HG03280 (cell line): ENCODE measurements at regions not wholly inside any gene's neighbourhood (a gene's known extent, or its start where the extent isn't known, plus 50 kb on each side); places are given as distances from the start of the nearest gene placed in this dataset.
A peak's percentile ranks its signal among the peaks of the same experiment; 100 is the strongest.
"Not testable (repeated sequence)": the region's sequence is repeated elsewhere in the genome, so short reads cannot be mapped to it uniquely, and the experiment has no call there.

Experiments
- ATAC-seq: cut with Tn5 transposase; IDR thresholded peaks from one replicate; pipeline ENCODE4 v1.9.1; 2021; ENCODE audit warnings: mild to moderate bottlenecking, moderate library complexity; ENCODE audit not compliant: unreplicated experiment

DNA sequence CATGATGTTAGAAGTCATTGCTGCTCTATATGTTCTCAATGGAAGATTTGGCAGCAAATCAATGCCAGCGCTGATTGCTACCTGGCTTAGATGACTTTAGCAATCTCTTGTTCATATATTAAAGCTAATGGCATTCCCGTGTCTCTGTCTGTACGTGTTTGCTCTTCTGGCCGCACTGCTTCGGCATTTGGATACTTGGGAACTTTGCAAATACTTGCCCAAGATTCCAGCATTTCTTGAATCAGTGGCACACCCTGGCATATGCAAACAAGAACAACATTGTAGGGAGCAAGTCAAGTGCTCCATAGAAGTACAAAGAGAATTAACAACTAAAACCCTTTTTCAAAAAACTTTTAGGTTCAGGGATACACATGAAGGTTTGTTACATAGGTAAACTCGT lies 128.9 kb upstream of the TMEM164 start:
- ATAC-seq, result no peak

DNA sequence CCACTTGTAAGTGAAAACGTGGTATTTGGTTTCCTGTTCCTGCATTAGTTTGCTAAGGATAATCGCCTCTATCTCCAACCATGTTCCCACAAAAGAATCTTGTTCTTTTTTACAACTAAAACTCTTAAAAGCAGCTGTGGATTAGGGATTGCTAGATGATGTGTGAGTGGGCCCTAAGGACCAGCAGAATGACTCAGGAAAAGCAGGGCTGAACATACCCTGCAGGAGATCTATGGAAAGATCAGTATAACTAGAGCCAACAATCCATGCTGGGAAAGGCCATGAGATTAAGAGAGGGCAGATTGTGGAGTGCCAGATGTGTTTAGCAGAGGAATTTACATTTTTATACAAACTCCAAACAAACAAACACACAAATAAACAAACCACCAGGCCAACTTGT lies 128.4 kb upstream of the TMEM164 start:
- ATAC-seq, result no peak

DNA sequence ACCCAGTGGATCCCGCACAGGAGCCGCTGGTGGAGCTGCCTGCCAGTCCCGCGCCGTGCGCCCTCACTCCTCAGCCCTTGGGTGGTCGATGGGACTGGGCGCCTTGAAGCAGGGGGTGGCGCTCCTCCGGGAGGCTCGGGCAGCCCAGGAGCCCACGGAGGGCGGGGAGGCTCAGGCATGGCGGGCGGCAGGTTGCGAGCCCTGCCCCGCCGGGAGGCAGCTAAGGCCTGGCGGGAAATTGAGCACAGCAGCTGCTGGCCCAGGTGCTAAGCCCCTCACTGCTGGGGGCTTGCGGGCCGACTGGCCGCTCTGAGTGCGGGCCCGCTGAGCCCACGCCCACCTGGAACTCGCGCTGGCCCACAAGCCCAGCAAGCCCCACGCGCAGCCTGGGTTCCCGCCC lies 127.1 kb upstream of the TMEM164 start:
- ATAC-seq, result no peak

DNA sequence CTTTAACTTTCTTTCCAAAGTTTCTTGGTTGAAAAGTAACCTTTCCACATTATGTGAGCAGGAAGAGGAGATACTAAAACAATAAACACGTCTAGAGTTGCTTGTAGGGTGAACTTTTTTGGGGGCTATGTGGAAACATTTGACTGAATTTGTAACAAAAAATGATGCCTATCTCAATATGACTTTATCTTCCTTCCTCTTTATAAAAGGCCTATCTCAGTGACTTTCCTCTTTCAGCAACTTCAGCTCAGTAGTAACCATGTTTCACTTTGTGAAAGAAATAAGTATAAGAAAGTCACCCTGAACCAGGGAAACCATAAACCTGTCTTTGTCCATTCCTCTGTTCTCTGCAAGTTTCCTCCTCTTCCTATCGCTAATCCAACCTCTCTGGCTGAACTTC lies 124.7 kb upstream of the TMEM164 start:
- no peak for ATAC-seq

DNA sequence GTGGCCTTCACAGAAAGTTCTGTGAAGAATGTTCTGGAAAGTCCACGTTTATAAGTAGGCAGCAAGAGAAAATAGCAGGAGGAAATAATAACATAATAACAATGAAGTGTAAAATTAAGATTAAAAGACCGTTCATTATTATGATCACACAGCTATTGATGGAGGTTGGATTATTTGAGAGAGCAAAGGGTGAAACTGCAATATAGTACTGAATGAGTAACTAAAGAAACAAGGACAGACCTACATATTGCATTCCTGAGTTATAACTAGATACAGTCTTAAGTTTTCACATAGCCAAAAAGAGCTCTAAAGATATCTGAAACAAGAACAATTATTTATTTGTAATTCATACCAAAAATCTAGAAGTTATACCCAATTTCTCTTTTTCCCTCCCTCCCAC lies 122.9 kb upstream of the TMEM164 start:
- no peak for ATAC-seq

DNA sequence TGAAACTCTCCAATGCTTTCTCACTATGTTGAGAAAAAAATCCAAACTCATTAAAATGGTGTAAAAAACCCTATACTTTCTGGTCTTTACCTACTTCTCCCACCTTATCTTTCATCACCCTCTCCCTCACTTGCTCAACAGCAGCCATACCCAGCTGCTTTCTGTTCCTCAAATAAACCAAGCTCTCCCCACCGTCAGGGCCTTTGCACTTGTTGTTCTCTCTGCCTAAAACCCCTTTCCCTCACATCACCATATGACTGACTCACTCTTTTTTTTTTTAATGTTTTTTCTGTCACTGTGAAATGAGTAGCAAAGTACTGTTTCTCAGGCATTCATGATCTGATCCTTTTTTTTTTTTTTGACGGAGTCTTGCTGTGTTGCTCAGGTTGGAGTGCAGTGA lies 122.3 kb upstream of the TMEM164 start:
- peak; percentile 97 for ATAC-seq

DNA sequence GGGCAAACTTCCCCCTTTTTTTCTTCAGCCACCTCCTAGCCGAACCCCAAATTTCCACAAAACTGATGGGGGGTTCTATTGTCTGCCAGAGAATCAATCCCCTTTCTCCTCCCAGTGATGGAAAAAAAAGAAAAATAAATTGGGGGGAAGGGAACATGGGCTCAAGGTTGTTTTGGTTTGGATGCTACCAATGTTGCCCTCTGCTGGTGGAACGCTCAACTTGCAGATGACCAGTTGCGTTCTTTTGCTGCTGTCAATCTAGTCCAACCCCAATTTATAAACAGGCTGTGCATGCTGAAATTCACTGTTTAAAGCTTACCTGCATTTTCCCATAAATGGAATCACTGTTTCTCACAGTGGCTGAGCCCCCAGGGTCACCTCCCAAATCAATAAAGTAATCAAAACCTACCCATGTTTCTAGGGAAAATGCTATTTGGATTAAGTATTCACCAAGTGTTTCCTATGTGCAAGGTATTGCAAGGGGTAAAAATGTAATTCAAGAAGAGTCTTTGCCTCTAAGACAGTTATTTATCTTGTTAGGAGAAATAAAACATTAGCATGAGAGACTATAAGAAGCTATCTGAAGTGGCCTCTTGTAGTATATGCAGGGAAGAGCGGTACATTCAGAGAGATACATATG lies 116.7 kb upstream of the TMEM164 start:
- ATAC-seq, result no peak

DNA sequence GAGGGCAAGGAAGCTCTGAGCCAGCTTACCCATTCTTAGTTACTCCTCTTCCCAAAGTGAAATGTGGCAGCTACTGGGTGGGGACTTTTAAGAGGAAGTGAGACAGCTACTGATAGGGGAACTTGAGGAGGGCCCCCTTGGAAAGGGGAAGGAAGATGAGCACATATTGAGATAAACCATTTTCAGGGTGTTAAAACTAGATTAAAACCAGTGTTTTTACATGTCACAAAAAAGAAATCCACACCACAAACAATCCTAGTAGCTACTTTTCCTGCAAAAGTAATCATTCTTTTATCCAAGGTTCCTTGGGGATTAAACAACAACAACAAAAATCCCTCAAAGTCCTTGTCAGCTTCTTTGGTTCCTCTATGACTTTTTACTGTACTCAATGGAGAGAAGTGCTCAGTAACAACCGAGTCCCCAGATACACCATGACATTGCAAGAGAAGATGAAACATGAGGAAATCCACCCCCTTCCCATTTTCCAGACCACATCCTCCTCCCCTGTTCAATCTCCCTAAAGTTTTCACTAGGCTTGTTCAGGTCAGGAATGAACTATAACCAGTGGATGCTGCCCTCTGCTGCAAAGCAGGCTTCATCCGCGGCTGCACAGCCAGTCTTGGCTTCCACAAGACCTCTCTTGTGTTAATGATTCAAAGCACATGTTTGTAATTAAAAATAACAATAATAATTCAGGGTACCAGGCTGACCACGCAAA lies 113.5 kb upstream of the TMEM164 start:
- no peak for ATAC-seq

DNA sequence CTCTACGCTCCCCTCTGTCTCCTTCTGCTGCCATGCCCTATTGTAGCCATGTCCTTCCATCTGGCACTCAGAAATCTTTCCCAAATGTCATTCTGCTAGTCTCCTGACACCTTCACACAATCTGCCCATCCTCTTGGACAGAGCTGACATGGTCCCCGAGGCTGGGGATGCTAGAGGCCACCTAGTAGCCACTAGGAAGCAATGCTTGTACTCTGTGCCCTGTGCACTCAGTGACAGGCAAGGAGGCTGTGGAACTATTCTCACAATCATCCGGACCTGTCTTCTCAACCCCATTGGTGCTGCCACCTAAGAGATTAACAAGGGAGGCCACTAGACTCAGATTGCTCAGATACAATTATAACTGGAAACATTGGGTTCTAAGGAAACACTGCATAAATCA lies 112.6 kb upstream of the TMEM164 start:
- ATAC-seq, result no peak

DNA sequence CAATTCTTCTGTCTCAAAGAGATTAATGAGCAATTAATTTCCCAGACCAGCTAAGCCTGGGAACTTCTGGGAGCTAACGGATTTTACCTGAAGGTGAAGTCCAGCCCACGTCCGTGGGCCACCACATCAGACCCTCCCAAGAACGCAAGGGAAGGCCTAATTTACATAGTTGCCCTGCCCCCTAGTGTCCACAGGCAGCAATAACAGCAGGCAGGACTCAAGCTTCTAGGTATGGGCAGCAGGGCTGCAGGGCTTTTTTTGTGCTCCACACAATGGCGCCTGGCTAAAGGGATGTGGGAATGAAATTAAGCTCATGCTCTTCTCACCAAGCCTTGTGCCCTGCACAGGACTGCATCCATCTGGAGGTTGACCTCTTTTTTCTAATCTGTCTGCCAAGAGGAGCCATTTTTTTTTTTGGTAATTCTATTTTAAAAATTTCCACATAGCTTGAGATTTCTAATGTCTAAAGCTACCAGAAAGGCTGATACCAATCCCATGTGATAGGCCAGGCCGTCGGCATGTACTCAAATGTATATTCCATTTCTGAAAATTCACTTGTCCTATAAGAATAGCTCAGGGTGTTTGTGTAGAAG lies 111.9 kb upstream of the TMEM164 start:
- peak; percentile 66 for ATAC-seq

DNA sequence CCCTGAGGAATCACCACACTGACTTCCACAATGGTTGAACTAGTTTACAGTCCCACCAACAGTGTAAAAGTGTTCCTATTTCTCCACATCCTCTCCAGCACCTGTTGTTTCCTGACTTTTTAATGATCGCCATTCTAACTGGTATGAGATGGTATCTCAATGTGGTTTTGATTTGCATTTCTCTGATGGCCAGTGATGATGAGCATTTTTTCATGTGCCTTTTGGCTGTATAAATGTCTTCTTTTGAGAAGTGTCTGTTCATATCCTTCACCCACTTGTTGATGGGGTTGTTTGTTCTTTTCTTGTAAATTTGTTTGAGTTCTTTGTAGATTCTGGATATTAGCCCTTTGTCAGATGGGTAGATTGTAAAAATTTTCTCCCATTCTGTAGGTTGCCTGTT lies 106.9 kb upstream of the TMEM164 start:
- not testable (repeated sequence) for ATAC-seq

DNA sequence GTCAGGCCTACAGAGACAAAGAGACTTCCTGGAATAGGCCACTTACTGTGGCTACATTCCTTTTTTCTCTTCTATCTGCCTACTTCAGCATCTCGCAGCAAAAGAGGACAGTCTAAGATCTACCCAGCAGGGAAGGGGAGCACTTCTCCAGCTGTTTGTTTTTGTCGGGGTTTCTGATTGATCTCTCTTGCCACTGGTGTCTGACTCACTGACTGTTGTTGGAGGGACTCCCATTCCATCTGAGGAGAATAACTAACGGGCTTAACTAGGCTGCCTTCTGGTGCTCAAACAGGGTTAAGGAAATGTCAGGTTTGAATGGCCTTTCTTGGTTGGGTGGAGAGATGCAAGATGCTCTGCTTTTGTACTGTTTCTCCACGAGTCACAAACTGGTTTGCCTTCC lies 100.2 kb upstream of the TMEM164 start:
- ATAC-seq, result no peak

DNA sequence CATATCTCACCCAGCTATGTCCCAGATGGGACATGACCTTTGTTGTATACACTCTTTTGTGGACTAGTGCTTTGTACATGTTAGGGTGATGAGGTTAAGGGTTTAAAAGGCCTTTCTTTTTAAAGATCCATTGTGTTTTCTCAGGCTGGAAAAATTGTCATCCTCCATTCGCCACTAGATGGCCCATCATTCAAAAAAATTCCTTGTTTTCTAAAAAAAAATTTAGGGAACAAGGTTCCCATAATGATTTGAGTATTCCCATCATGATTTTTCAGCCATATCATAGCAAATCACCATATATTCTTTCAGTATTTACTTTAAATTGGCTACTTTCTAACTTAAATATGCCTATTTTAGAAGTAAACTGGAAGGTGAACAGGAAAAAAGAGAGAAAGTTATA lies 91.9 kb upstream of the TMEM164 start:
- no peak for ATAC-seq

DNA sequence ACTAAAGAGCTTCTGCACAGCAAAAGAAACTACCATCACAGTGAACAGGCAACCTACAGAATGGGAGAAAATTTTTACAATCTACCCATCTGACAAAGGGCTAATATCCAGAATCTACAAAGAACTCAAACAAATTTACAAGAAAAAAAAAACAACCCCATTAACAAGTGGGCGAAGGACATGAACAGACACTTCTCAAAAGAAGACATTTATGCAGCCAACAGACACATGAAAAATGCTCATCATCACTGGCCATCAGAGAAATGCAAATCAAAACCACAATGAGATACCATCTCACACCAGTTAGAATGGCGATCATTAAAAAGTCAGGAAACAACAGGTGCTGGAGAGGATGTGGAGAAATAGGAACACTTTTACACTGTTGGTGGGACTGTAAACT lies 89.9 kb upstream of the TMEM164 start:
- not testable (repeated sequence) for ATAC-seq

DNA sequence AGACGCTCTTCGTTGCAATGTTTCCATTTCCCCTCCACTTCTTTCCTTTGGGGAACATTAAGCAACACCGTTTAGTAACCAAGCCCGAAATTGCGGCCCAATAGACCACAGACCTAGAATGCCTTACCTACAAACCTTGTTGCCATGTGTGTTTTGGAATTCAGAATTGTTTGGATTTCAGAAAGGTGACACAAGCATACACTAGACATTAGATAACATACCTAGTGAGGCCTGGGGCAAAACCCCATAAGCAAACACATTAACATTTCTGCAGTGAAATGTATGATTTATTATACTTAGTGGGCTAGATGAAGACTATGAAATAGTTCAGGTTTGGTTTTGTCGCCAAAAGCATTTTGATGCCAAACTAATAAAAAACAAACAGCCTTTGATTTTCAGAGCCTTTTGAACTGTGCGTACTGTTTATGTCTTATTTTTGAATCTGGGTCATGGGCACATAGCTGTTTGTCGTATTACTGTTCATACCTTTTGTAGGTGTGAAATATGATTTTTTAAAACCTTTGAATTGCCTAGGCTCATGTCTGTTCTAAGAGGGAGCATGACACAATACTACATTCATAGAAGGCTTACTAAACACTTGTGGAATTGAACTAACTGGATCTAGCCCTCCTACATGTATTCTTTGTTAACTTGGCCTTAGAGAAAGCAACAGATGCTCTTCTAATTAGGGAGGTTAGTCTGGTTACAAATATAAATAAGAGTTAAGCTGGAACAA lies 88.6 kb upstream of the TMEM164 start:
- ATAC-seq, result no peak

DNA sequence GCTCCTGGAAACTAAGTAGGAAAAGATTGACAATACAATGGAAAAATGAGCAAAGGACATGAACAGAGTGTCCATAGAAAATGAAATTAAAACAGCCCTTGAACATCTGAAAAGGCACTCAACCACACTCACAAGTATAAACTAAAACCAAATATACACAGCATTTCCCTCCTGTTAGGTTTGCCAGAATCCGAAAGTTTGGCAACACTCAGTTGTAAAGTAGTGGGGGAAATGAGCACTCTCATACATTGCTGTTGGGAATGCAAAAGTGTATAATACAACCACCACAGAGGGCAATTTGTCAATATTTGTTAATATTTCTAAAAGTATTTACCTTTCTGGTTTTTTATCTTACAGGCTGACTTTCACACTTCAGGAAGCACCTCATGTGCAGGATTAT lies 84.2 kb upstream of the TMEM164 start:
- ATAC-seq, result no peak

DNA sequence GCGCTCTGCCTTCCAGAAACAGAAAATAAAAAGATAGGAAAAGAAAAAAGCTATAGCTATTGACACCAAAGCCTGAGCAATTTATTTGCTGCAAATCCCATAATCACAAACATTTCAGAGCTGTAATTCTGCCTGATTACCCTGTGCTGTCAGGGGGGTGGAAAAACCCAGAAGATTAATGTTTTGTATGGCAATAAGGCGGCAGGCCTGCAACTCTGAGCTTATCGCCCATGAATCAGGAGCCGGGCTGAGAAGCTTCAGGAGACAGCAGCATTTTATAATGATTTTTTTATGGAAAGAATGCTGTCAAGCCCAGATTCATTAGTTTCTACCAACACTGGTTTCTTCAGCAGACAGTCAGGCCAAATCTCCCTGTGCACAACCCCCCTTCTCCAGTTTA lies 82.6 kb upstream of the TMEM164 start:
- no peak for ATAC-seq

DNA sequence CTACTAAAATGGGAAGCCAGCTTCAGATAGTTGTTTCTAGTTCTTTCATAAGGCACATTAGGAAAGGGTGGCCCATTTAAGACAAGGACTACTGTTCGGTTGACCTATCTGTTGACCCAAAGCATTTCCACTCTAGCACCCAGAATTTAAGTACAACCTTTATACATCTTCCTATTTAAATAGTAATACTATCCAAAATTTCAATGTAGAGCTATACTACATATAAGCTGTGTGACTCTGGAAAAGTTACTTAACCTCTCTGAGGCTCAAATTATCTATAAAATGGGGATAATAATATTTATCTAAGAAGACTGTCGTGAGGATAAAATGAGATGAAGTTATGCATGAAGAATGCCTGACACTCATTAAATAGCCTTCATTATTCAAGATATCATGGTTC lies 82.0 kb upstream of the TMEM164 start:
- no peak for ATAC-seq

DNA sequence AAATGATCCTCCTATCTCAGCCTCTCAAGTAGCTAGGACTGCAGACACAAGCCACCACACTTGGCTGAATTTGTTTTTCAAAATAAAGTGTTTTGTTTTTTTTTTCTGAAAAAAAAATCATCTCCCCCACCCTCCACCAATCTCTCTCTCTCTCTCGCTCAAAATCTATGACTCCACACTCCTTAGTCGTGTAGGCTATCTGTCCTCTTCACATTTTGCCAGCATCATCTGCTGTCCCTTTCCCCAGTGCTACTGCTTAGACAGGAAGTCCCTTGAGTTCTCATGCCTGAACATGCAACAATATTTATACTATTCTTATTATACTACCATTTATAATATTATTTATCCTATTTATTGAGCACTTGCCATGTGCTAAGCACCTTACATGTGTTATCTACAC lies 80.7 kb upstream of the TMEM164 start:
- ATAC-seq, result no peak

DNA sequence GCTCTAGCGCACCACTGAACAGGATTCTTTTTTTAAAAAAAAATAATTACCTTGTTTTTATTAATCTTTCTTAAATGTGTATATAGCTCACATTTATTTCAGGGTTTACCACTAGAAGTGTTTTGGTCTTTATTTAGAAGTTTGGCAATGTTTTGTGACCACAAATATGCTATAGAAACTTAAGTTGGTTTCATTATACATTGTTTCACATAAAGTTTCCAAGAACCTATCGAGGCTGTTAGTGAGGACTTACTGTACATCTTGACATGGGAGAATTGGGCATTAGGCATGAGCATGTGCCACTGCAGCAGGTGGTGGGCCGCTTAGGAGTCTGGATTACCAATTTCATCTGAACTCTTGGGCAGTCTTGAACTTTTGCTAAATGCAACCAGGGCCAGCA lies 77.9 kb upstream of the TMEM164 start:
- not testable (repeated sequence) for ATAC-seq

DNA sequence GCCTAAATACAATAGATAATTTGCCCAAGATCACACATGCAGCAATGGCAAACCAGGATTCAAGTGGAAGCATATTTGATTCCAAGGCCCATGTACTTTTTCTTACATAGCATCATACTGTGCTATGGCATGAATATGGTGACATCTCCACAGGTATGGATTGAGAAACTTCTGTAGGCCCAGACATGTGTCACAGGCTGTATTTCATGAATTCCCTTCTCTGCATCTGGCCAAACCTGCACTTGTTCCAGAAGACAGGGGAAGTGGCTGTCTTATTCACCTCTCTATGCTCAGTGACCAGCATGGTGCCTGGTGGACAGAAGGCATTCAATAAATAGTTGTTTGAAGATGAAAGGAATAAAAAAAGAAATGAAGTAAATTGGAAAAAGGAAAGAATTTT lies 77.3 kb upstream of the TMEM164 start:
- ATAC-seq, result no peak

DNA sequence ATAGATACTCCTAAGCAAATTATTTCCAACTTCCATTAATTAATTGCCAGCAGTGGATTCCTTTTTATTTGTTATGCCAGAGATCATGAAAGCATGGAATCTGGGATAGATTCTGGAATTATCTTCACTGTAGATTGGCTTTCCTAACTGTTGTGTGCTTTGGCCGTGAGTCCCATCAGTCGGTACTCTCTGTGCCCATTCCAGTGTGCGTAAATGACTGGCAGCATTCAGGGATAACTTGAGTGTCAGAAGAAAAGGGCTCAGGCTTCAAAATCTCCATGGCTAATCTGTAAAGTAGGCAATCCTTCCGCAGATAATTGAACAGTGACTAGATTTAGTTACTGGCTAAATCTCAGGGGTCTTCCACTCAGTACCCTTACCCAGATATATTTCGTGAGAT lies 76.8 kb upstream of the TMEM164 start:
- ATAC-seq, result no peak
